IPS-18a (cell line): ENCODE measurements at regions not wholly inside any gene's neighbourhood (a gene's known extent, or its start where the extent isn't known, plus 50 kb on each side); places are given as distances from the start of the nearest gene placed in this dataset.

Experiments used
- H3K27ac ChIP-seq: one replicate; pipeline ENCODE4 v1.5.1; 2013; ENCODE audit warnings: low read length
- H3K27me3 ChIP-seq: one replicate; pipeline ENCODE4 v1.6.1; 2013; ENCODE audit warnings: mild to moderate bottlenecking, low read length; ENCODE audit not compliant: control insufficient read depth, insufficient read depth
- H3K36me3 ChIP-seq: one replicate; pipeline ENCODE4 v1.6.1; 2013; ENCODE audit warnings: low read depth, low read length; ENCODE audit not compliant: control insufficient read depth
- H3K4me1 ChIP-seq: one replicate; pipeline ENCODE4 v1.6.1; 2013; ENCODE audit warnings: low read depth, low read length; ENCODE audit not compliant: control insufficient read depth
- H3K4me3 ChIP-seq: one replicate; pipeline ENCODE4 v1.5.1; 2013; ENCODE audit warnings: low read length
- H3K9ac ChIP-seq: one replicate; pipeline ENCODE4 v1.6.1; 2013; ENCODE audit warnings: mild to moderate bottlenecking, low read length, moderate library complexity
- H3K9me3 ChIP-seq: one replicate; pipeline ENCODE4 v1.6.1; 2013; ENCODE audit warnings: low read depth, low read length; ENCODE audit not compliant: control insufficient read depth

DNA sequence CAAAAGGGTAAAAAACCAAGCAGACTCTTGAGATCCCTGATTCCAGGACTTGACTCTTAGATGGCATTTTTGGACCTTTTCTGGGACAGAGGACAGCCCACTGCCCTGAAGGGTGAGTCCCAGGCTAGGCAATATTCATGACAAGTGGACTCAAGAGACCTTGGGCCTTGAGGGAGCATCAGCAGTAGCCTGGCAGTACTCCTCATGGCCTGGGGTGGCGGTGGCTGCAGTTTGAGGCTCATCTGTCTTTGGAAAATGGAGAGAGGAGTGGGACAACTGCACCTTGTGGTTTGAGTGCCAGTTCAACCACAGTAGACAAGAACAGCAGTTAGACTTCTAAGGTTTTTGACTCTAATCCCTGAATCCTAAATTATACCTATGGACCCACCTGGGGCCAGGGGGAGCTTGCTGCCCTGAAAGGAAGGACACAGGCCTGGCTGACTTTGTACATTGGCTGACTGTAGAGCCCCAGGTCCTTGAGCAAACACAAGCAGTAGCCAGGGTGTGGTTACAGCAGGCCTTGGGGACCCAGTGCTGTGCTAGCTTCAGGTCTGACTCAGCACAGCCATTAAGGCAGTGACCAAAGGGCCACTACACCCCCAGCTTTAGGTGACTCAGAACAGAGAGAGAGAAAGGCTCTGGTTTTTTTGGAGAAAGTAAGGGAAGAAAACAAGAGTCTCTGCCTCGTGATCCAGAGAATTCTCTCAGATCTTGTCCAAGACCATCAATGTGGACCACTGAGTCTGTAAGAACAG is 1023.2 kb downstream of the KCNT2 start:
- no peaks in the 10 kb centered on the region for H3K4me1 ChIP-seq

DNA sequence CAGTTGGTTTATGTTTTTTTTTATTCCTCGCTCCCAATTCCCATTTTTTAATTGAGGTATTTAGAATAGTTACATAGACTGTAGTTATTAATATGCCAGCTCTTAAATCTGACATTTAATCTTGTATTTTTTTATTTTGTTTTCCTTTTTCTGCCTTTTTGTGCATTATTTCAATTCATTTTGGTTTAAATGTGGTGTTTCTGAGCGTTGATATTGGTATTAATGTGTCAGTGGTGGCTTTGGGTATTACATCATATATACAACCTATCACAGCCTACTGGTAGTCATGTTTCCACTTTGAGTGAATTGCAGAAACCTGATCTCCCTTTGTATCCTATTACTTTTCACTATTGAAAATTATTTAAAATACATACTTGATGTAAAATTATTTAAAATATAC is 1027.3 kb downstream of the KCNT2 start:
- no peak overlapping the region for H3K27ac ChIP-seq
- H3K4me1 ChIP-seq = no peaks in the 10 kb centered on the region
- no peaks in the 10 kb centered on the region for H3K36me3 ChIP-seq
- no peak overlapping the region for H3K9ac ChIP-seq
- H3K27me3 ChIP-seq = no peaks in the 10 kb centered on the region
- H3K4me3 ChIP-seq = no peak overlapping the region
- no peaks in the 10 kb centered on the region for H3K9me3 ChIP-seq

More for the DNA sequence above, 1023.2 kb downstream of the KCNT2 start:
- Histone ChIP-seq H3K9ac (no peak overlapping the region), H3K27me3 (no peaks in the 10 kb centered on the region), H3K27ac (no peak overlapping the region), H3K9me3 (no peaks in the 10 kb centered on the region), H3K36me3 (no peaks in the 10 kb centered on the region), H3K4me3 (no peak overlapping the region)

DNA sequence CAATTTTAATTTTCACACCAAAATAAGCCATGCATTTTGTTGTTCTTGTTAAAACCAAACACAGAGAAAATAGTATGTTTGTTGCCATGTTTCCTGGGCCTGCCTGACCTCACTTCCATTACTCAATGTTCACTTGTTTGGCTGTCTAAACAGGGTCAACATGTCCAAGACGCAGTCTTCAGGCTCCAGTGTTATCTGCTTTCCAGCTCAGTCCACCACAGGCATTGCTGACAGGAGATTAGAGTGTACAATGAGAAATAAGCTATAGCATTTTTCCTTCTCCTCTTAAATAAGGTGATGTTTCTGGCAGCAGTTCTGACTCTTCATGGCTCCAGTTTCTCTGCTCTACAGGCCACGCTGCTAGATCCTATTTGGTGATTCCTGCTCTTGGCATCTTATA is 1030.5 kb downstream of the KCNT2 start:
- Histone ChIP-seq H3K4me1 (no peaks in the 10 kb centered on the region), H3K36me3 (no peaks in the 10 kb centered on the region), H3K9ac (no peak overlapping the region), H3K4me3 (no peak overlapping the region), H3K27ac (no peak overlapping the region), H3K9me3 (no peaks in the 10 kb centered on the region), H3K27me3 (no peaks in the 10 kb centered on the region)

DNA sequence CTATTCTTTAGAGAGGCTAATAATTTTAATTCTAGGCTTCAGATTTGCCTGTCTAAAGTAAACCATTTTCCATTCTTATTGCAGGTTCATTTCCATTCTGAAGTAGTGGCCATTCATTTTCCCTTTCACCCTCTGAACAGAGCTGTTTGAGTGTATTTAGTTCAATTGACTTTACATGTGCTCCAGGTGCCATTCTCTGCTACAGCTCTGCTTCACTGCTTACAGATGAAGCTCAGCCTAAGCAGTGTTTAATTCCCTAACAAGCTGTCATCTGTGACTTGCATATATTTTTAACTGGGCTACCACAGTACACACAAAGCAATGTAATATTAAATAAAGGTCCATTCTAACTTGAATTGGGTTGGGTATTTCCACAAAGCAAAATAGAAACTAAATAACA is 1031.6 kb downstream of the KCNT2 start:
- H3K9me3 ChIP-seq = no peaks in the 10 kb centered on the region
- no peak overlapping the region for H3K27ac ChIP-seq
- H3K27me3 ChIP-seq = no peaks in the 10 kb centered on the region
- H3K9ac ChIP-seq = no peak overlapping the region
- no peaks in the 10 kb centered on the region for H3K36me3 ChIP-seq
- no peaks in the 10 kb centered on the region for H3K4me1 ChIP-seq
- no peak overlapping the region for H3K4me3 ChIP-seq

DNA sequence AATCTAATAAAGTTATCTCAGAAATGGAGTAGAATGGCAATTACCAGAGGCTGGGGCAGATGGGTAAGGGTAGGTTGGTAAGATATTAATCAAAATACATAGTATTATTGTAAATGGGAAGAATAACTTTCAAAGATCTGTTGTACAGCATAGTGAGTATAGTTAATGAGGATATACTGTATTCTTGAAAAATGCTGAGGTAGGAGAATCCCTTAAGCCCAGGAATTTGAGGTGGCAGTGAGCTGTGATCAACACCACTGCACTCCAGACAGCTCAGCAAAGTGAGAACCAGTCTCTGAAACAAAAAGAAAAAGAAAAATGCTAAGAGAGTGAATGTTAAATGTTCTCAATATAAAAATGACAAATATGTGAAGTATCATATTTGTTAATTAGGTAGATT is 1033.7 kb downstream of the KCNT2 start:
- Histone ChIP-seq H3K4me3 (no peak overlapping the region), H3K9me3 (no peaks in the 10 kb centered on the region), H3K9ac (no peak overlapping the region), H3K36me3 (no peaks in the 10 kb centered on the region), H3K27ac (no peak overlapping the region), H3K4me1 (no peaks in the 10 kb centered on the region), H3K27me3 (no peaks in the 10 kb centered on the region)

DNA sequence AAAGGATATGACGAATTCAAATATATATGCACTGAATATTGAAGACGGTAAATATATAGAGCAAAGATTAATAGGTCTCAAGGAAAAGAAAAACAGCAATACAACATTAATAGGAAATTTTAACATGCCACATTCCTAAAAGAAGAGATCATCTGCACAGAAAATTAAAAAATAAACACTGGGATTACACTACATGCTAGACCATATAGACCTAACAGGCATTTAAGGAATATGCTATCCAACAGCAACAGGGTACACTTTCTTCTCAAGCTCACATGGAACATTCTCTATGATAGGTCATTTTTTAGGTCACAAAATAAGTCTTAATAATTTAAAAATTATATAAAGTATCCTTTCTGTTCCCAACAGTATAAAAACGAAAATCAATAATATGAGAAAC is 1038.3 kb downstream of the KCNT2 start:
- Histone ChIP-seq H3K4me3 (no peak overlapping the region), H3K9me3 (no peaks in the 10 kb centered on the region), H3K9ac (no peak overlapping the region), H3K27ac (no peak overlapping the region), H3K4me1 (no peaks in the 10 kb centered on the region), H3K27me3 (no peaks in the 10 kb centered on the region), H3K36me3 (no peaks in the 10 kb centered on the region)

DNA sequence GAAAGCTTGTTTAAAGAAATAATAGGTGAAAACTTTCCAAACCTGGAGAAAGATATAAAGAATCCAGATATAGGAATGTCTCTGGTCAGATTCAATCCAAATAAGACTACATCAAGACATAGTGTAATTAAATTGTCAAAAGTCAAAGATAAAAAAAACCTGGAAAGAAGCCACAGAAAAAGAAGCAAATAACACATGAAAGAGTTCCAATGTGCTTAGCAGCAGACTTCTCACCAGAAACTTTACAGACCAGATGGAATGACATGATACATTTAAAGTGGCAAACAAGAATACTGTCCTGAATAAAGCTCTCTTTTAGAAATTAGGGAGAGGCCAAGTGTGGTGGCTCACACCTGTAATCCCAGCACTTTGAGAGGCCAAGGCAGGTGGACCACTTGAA is 1039.9 kb downstream of the KCNT2 start:
- H3K27me3 ChIP-seq = no peaks in the 10 kb centered on the region
- no peaks in the 10 kb centered on the region for H3K9me3 ChIP-seq
- no peaks in the 10 kb centered on the region for H3K4me1 ChIP-seq
- no peak overlapping the region for H3K27ac ChIP-seq
- no peaks in the 10 kb centered on the region for H3K36me3 ChIP-seq
- H3K4me3 ChIP-seq = no peak overlapping the region
- H3K9ac ChIP-seq = no peak overlapping the region

DNA sequence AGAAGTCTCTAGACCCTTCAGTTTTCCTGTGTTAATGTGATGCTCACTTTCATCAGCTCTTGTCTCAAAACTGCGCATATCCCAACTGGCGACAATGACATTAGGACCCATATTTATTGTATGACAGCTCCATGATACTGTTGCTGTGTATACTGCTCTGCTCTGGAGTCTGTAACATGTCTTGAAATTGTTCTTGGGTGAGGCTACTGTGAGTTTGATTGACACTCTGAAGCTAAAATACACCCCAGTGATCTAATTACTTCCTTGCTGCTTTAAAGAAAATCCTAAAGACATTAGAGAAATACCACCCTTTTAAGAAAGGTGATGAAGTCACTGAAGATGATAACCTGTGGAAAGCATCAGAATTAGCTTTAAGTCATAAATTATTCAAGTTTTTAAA is 1046.2 kb downstream of the KCNT2 start:
- Histone ChIP-seq H3K9ac (no peak overlapping the region), H3K9me3 (no peaks in the 10 kb centered on the region), H3K4me3 (no peak overlapping the region), H3K36me3 (no peaks in the 10 kb centered on the region), H3K27me3 (no peaks in the 10 kb centered on the region), H3K4me1 (no peaks in the 10 kb centered on the region), H3K27ac (no peak overlapping the region)

DNA sequence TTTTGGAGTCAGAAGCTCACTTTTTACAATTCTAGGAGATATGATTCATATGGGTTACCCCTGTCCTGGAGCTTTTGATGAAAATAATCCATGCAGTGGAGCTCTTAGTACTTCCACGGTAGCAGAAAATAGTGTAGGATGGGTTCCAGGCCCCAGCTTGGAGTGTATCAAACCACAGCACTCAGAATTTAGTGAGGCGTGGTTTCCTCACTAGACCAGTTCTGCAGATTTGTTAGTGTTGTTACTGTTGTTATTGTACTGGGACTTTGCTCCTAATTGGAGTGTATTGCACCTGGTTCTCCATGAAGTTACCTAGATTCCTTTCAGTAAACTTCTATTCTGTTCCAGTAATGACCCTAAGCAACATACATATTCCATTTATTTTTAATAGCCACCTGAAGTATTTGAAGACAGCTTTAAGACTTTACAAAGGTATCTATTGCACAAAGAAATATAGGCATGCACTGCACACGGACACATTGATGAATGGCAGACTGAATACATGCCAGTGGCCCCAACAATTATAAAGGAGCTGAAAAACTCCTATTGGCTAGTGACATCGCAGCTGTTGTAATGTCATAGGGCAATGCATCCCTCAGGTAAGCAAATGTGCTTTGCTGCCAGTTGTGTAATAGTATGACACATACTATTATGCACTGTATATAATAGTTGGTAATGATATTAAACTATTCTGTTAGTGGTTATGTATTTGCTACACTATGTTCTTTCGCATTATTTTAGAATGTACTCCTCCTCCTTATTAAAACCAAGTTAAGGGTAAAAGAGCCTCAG is 1058.0 kb downstream of the KCNT2 start:
- Histone ChIP-seq H3K9me3 (no peaks in the 10 kb centered on the region), H3K4me1 (no peaks in the 10 kb centered on the region), H3K36me3 (no peaks in the 10 kb centered on the region), H3K4me3 (no peak overlapping the region), H3K9ac (no peak overlapping the region), H3K27ac (no peak overlapping the region), H3K27me3 (no peaks in the 10 kb centered on the region)

DNA sequence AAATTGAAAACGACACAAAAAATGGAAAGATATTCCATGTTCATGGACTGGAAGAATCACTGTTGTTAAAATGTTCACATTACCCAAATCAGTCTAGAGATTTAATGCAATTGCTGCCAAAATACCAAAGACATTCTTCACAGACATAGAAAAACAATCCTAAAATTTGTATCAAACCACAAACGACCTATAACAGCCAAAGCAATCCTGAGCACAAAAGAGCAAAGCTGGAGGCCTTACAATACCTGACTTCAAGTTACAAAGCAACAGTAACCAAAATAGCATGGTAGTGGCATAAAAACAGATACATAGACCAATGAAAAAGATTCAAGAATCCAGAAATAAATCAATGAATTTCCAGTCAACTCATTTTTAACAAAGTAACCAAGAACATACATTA is 1077.3 kb downstream of the KCNT2 start:
- no peaks in the 10 kb centered on the region for H3K4me1 ChIP-seq
- no peak overlapping the region for H3K9ac ChIP-seq
- H3K36me3 ChIP-seq = no peaks in the 10 kb centered on the region
- no peaks in the 10 kb centered on the region for H3K9me3 ChIP-seq
- no peak overlapping the region for H3K27ac ChIP-seq
- H3K4me3 ChIP-seq = no peak overlapping the region
- H3K27me3 ChIP-seq = no peaks in the 10 kb centered on the region

DNA sequence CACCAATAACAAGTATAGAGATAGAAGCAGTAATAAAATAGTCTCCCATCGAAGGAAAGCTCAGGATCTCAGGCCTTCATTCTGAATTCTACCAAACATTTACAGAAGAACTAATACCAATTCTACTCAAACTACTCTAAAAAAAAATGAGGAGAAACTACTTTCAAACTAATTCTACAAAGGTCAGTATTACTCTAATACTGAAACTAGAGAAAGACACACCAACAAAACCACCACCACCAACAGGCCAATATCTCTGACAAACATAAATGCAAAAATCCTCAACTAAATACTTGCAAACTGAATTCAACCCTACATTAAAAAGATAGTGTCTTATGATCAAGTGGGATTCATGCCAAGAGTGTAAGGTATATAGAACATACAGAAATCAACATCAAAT is 1078.4 kb downstream of the KCNT2 start:
- Histone ChIP-seq H3K36me3 (no peaks in the 10 kb centered on the region), H3K27ac (no peak overlapping the region), H3K27me3 (no peaks in the 10 kb centered on the region), H3K4me1 (no peaks in the 10 kb centered on the region), H3K9ac (no peak overlapping the region), H3K4me3 (no peak overlapping the region), H3K9me3 (no peaks in the 10 kb centered on the region)

DNA sequence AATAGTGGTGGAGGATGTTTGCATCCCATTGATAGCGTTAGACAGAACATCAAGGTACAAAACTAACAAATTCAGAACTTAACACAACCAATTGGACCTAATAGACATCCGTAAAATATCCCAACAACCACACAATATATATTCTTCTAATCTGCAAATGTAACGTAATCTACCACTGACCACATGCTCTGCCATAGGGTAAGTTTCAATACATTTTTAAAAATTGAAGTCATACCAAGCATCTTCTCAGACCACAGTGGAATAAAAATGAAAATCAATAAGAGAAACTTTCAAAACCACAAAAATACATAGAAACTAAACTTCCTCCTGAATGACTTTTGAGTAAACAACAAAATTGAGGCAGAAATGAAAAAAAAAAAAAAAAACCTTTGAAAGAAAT is 1087.5 kb downstream of the KCNT2 start:
- Histone ChIP-seq H3K4me3 (no peak overlapping the region), H3K27ac (no peak overlapping the region), H3K9me3 (no peaks in the 10 kb centered on the region), H3K9ac (no peak overlapping the region), H3K36me3 (no peaks in the 10 kb centered on the region), H3K4me1 (no peaks in the 10 kb centered on the region), H3K27me3 (no peaks in the 10 kb centered on the region)
